SK-N-SH (cell line): ENCODE measurements at regions not wholly inside any gene's neighbourhood (a gene's known extent, or its start where the extent isn't known, plus 50 kb on each side); places are given as distances from the start of the nearest gene placed in this dataset.

Experiments
- CTCF ChIA-PET: fragments of 300-600, 350-600 bp; formaldehyde crosslinking; extraction: SDS; loops from one replicate; lab custom pipeline; 2021; lab: Yijun Ruan, JAX
- POLR2A ChIA-PET: fragments of 350-600 bp; sonication (Branson Sonifier 250); formaldehyde crosslinking; extraction: SDS; loops from one replicate; lab custom pipeline; 2020; ENCODE audit warnings: antibody characterized with exemption, inconsistent platforms; lab: Yijun Ruan, JAX
- DNase-seq: peaks from one replicate; pipeline ENCODE4 v3.0.0; 2012
- H2AFZ ChIP-seq: fragments of 200-600 bp; sonication (generic); 2 replicates; pipeline ENCODE4 v1.8.1; 2016; ENCODE audit warnings: antibody characterized with exemption, mild to moderate bottlenecking, low read depth
- H3F3A ChIP-seq: fragments of 200-600 bp; sonication (generic); replicated peaks from 2 replicates; pipeline ENCODE3; 2016; ENCODE audit warnings: antibody characterized with exemption, mild to moderate bottlenecking; ENCODE audit not compliant: insufficient read depth
- H3K27ac ChIP-seq, 2 experiments: fragments of 200-500 bp in 1 of 2; fragments of 200-600 bp in 1 of 2; sonication (Bioruptor generic) in 1 of 2; sonication (generic), shearing (Covaris generic) in 1 of 2; 2 replicates each; pipeline versions ENCODE4 v1.5.1 to v1.6.1; 2014 to 2016; ENCODE audit warnings: low read depth in 2 of 2, inconsistent platforms in 1 of 2, low read length in 1 of 2, mild to moderate bottlenecking in 1 of 2, mixed read lengths in 1 of 2
- H3K27me3 ChIP-seq: fragments of 200-600 bp; sonication (generic), shearing (Covaris generic); 2 replicates; pipeline ENCODE4 v1.6.1; 2016; ENCODE audit warnings: mixed run types; ENCODE audit not compliant: insufficient read depth
- H3K36me3 ChIP-seq, 2 experiments: fragments of 200-500 bp in 1 of 2; fragments of 200-600 bp in 1 of 2; sonication (Bioruptor generic) in 1 of 2; sonication (generic) in 1 of 2; replicated peaks in 1 of 2; 2 replicates each; pipeline versions ENCODE3 to v1.5.1; 2014 to 2016; ENCODE audit warnings: low read length in 1 of 2, mild to moderate bottlenecking in 1 of 2; ENCODE audit not compliant: insufficient read depth in 2 of 2, control insufficient read depth in 1 of 2
- H3K4me1 ChIP-seq, 2 experiments: fragments of 200-500 bp in 1 of 2; fragments of 200-600 bp in 1 of 2; sonication (Bioruptor generic) in 1 of 2; sonication (generic), shearing (Covaris generic) in 1 of 2; 2 replicates each; pipeline versions ENCODE4 v1.5.1 to v1.6.1; 2014 to 2016; ENCODE audit warnings: low read depth in 1 of 2, low read length in 1 of 2, mixed run types in 1 of 2; ENCODE audit not compliant: insufficient read depth in 2 of 2, control insufficient read depth in 1 of 2
- H3K4me2 ChIP-seq: fragments of 200-600 bp; sonication (generic), shearing (Covaris generic); 2 replicates; pipeline ENCODE4 v1.6.1; 2017; ENCODE audit warnings: mixed run types
- H3K4me3 ChIP-seq, 2 experiments: fragments of 200-500 bp in 1 of 2; fragments of 200-600 bp in 1 of 2; sonication (Bioruptor generic) in 1 of 2; sonication (generic), shearing (Covaris generic) in 1 of 2; 2 replicates each; pipeline versions ENCODE4 v1.5.1 to v1.8.1; 2014 to 2016; ENCODE audit warnings: low read depth in 2 of 2, inconsistent platforms in 1 of 2, low read length in 1 of 2, mild to moderate bottlenecking in 1 of 2, mixed read lengths in 1 of 2, moderate library complexity in 1 of 2
- H3K79me2 ChIP-seq: fragments of 200-600 bp; sonication (generic); 2 replicates; pipeline ENCODE4 v1.8.1; 2017; ENCODE audit warnings: mild to moderate bottlenecking; ENCODE audit not compliant: insufficient read depth
- H3K9ac ChIP-seq: fragments of 200-600 bp; sonication (generic); 2 replicates; pipeline ENCODE4 v1.6.1; 2017; ENCODE audit warnings: mixed run types
- H3K9me2 ChIP-seq: fragments of 200-600 bp; sonication (generic); 2 replicates; pipeline ENCODE4 v1.6.1; 2017; ENCODE audit warnings: mixed run types
- H3K9me3 ChIP-seq: fragments of 200-600 bp; sonication (generic); 2 replicates; pipeline ENCODE4 v1.6.1; 2017; ENCODE audit warnings: mixed run types, mild to moderate bottlenecking, moderate library complexity
- H4K20me1 ChIP-seq: fragments of 200-600 bp; sonication (generic); 2 replicates; pipeline ENCODE4 v1.6.1; 2017; ENCODE audit warnings: mild to moderate bottlenecking, mixed run types; ENCODE audit not compliant: insufficient read depth
- CHD2 ChIP-seq: fragments of 150-350 bp; IDR thresholded peaks from 2 replicates; pipeline ENCODE4 v1.6.1; 2018; ENCODE audit warnings: low read length; ENCODE audit not compliant: partially characterized antibody
- CTCF ChIP-seq: fragments of 200-600 bp; sonication (generic); IDR thresholded peaks from 2 replicates; pipeline ENCODE4 v1.6.1; 2017; ENCODE audit warnings: antibody characterized with exemption, mild to moderate bottlenecking, moderate library complexity
- ELF1 ChIP-seq: IDR thresholded peaks from 2 replicates; pipeline ENCODE4 v1.4.0; 2012
- EZH2phosphoT487 ChIP-seq: fragments of 200-600 bp; sonication (generic); IDR thresholded peaks from 2 replicates; pipeline ENCODE4 v1.6.1; 2017; ENCODE audit warnings: low read depth, mixed run types, mild to moderate bottlenecking, antibody characterized with exemption, moderate library complexity, borderline replicate concordance
- FOSL2 ChIP-seq: IDR thresholded peaks from 2 replicates; pipeline ENCODE4 v1.4.0; 2012; ENCODE audit warnings: low read depth, mild to moderate bottlenecking, moderate library complexity, borderline replicate concordance
- GATA2 ChIP-seq: sonication (generic); formaldehyde crosslinking; IDR thresholded peaks from 2 replicates; pipeline ENCODE4 v1.5.0; 2020; ENCODE audit warnings: mild to moderate bottlenecking, missing genetic modification reagents
- IRF3 ChIP-seq: fragments of 150-350 bp; IDR thresholded peaks from 2 replicates; pipeline ENCODE4 v1.6.1; 2016; ENCODE audit warnings: mild to moderate bottlenecking, low read depth, low read length
- MAX ChIP-seq: IDR thresholded peaks from 2 replicates; pipeline ENCODE4 v1.4.0; 2012; ENCODE audit warnings: low read depth
- MEF2A ChIP-seq: IDR thresholded peaks from 2 replicates; pipeline ENCODE4 v1.4.0; 2012; ENCODE audit warnings: low read depth, borderline replicate concordance
- NRF1 ChIP-seq: IDR thresholded peaks from 2 replicates; pipeline ENCODE4 v1.6.1; 2012; ENCODE audit warnings: low read depth, mild to moderate bottlenecking, low read length
- RCOR1 ChIP-seq: fragments of 150-350 bp; IDR thresholded peaks from 2 replicates; pipeline ENCODE4 v1.6.1; 2017; ENCODE audit warnings: antibody characterized with exemption, low read length
- REST ChIP-seq: IDR thresholded peaks from 2 replicates; pipeline ENCODE4 v1.6.1; 2012; ENCODE audit warnings: mild to moderate bottlenecking, low read depth, low read length, moderate library complexity
- RFX5 ChIP-seq: IDR thresholded peaks from 2 replicates; pipeline ENCODE4 v1.6.1; 2012; ENCODE audit warnings: mild to moderate bottlenecking, improper control_type of control experiment, low read length
- RXRA ChIP-seq: IDR thresholded peaks from 2 replicates; pipeline ENCODE4 v1.4.0; 2012; ENCODE audit warnings: low read depth, mild to moderate bottlenecking, borderline replicate concordance
- SIN3A ChIP-seq: IDR thresholded peaks from 2 replicates; pipeline ENCODE4 v1.6.1; 2012; ENCODE audit warnings: low read depth, mild to moderate bottlenecking, low read length, moderate library complexity, borderline replicate concordance
- SMC3 ChIP-seq: IDR thresholded peaks from 2 replicates; pipeline ENCODE4 v1.6.1; 2012; ENCODE audit warnings: low read depth, low read length, improper control_type of control experiment
- TEAD4 ChIP-seq: IDR thresholded peaks from 2 replicates; pipeline ENCODE4 v1.4.0; 2012; ENCODE audit warnings: mild to moderate bottlenecking, borderline replicate concordance; ENCODE audit not compliant: insufficient read depth
- WGBS: methylation state at CpG from one replicate; pipeline ENCODE4 v1.1.6; 2017; ENCODE audit warnings: low lambda C conversion rate; 5-methylcytosine and 5-hydroxymethylcytosine counted together

GRCh38 chr9:23343226-23343625 lies 482.8 kb downstream of the ELAVL2 start:
- WGBS: 0% methylated on average over 1 of the region's 1 CpG

More at GRCh38 chr9:23343226-23343625, 482.8 kb downstream of the ELAVL2 start:
- Histone ChIP-seq H3K36me3 (no peaks in the 10 kb centered on the region), H3K9me3 (no peaks in the 10 kb centered on the region), H3K27me3 (no peaks in the 10 kb centered on the region), H3K27ac (no peak overlapping the region), H3K4me2 (no peak overlapping the region), H3K4me3 (no peak overlapping the region), H4K20me1 (no peaks in the 10 kb centered on the region), H3K9me2 (no peaks in the 10 kb centered on the region), H3F3A (no peaks in the 10 kb centered on the region), H3K79me2 (no peaks in the 10 kb centered on the region), H2AFZ (no peak overlapping the region), H3K4me1 (no peaks in the 10 kb centered on the region), H3K9ac (no peak overlapping the region)
- DNase-seq: no peak
- ChIA-PET POLR2A (no interaction called here), CTCF (no interaction called here)
- TF ChIP-seq EZH2phosphoT487 (no peak), RFX5 (no peak), CTCF (no peak), FOSL2 (no peak), ELF1 (no peak), IRF3 (no peak), MEF2A (no peak), CHD2 (no peak), REST (no peak), GATA2 (CRISPR knock-in tag) (no peak), TEAD4 (no peak), RXRA (no peak), MAX (no peak), RCOR1 (no peak), SMC3 (no peak), NRF1 (no peak), SIN3A (no peak)
